HCT116 (cell line): ENCODE measurements at regions not wholly inside any gene's neighbourhood (a gene's known extent, or its start where the extent isn't known, plus 50 kb on each side); places are given as distances from the start of the nearest gene placed in this dataset.

ENCODE experiments used
- ATAC-seq: fragments of 200-7000 bp; cut with Tn5 transposase; 2 replicates; pipeline ENCODE4 v1.9.1; 2020; ENCODE audit warnings: mild to moderate bottlenecking, moderate library complexity
- BruUV-seq: library from RNA; stranded (reverse); fragments of 400-500 nt; replicated peaks from 2 replicates; lab custom pipeline; 2021; lab: Mats Ljungman, UMichigan
- CTCF ChIA-PET: fragments of 300-600 bp; sonication (Branson Sonifier 250); formaldehyde crosslinking; loops from one replicate; lab custom pipeline; 2021; ENCODE audit warnings: antibody characterized with exemption; lab: Charles Lee
- POLR2A ChIA-PET: fragments of 300-600, 350-600 bp; sonication (Branson Sonifier 250); formaldehyde crosslinking; loops from one replicate; lab custom pipeline; 2021; ENCODE audit warnings: antibody characterized with exemption; lab: Charles Lee
- RAD21 ChIA-PET, 2 experiments: fragments of 300-600 bp; sonication (Branson Sonifier 250); formaldehyde crosslinking; loops; one replicate each; lab custom pipeline; 2023; ENCODE audit warnings: low total read pairs in 2 of 2; ENCODE audit not compliant: uncharacterized antibody in 2 of 2, unreplicated experiment in 2 of 2, low non-redundant PET in 1 of 2; lab: Charles Lee
- DNase-seq: peaks from one replicate; pipeline ENCODE4 v3.0.0-alpha.2; 2010; ENCODE audit warnings: low read depth, low spot score
- H2AFZ ChIP-seq: fragments of 200-600 bp; shearing (Covaris generic), sonication (generic); 2 replicates; pipeline ENCODE4 v1.6.1; 2017; ENCODE audit warnings: low read depth, mixed run types, mixed read lengths, antibody characterized with exemption, low read length; ENCODE audit not compliant: poor library complexity, severe bottlenecking
- H3K27ac ChIP-seq: 2 replicates; pipeline ENCODE4 v1.5.1; 2012; ENCODE audit warnings: low read depth, low read length
- H3K27me3 ChIP-seq: fragments of 200-600 bp; sonication (generic); 2 replicates; pipeline ENCODE4 v1.6.1; 2016; ENCODE audit warnings: mixed run types, low read length, mixed read lengths; ENCODE audit not compliant: insufficient read depth
- H3K36me3 ChIP-seq, 2 experiments: fragments of 200-500 bp in 1 of 2; fragments of 200-600 bp in 1 of 2; sonication (Bioruptor generic) in 1 of 2; sonication (generic) in 1 of 2; 2 replicates each; pipeline versions ENCODE4 v1.5.1 to v1.6.1; 2014 to 2016; ENCODE audit warnings: low read length in 2 of 2, inconsistent platforms in 1 of 2, mixed read lengths in 1 of 2, mixed run types in 1 of 2; ENCODE audit not compliant: insufficient read depth in 2 of 2, control insufficient read depth in 1 of 2
- H3K4me1 ChIP-seq, 2 experiments: fragments of 200-600 bp in 1 of 2; sonication (generic) in 1 of 2; 2 replicates each; pipeline versions ENCODE4 v1.5.1 to v1.6.1; 2012 to 2017; ENCODE audit warnings: low read length in 2 of 2, inconsistent platforms in 1 of 2, mild to moderate bottlenecking in 1 of 2, mixed read lengths in 1 of 2, mixed run types in 1 of 2, moderate library complexity in 1 of 2; ENCODE audit not compliant: insufficient read depth in 2 of 2, control insufficient read depth in 1 of 2
- H3K4me2 ChIP-seq: fragments of 200-600 bp; sonication (generic); 2 replicates; pipeline ENCODE4 v1.6.1; 2017; ENCODE audit warnings: mixed run types, low read length, mixed read lengths
- H3K4me3 ChIP-seq, 2 experiments: fragments of 200-600 bp in 1 of 2; sonication (generic) in 1 of 2; replicated peaks in 1 of 2; 2 replicates each; pipeline ENCODE4 v1.5.1; 2011 to 2016; ENCODE audit warnings: low read length in 2 of 2, control low read depth in 1 of 2, low read depth in 1 of 2, mild to moderate bottlenecking in 1 of 2, mixed read lengths in 1 of 2, mixed run types in 1 of 2
- H3K79me2 ChIP-seq: fragments of 200-600 bp; sonication (generic); 2 replicates; pipeline ENCODE4 v1.6.1; 2017; ENCODE audit warnings: mild to moderate bottlenecking, mixed run types, low read length, moderate library complexity, mixed read lengths; ENCODE audit not compliant: insufficient read depth
- H3K9ac ChIP-seq: fragments of 200-600 bp; sonication (generic); 2 replicates; pipeline ENCODE4 v1.6.1; 2016; ENCODE audit warnings: low read length, mixed read lengths
- H3K9me2 ChIP-seq: fragments of 200-600 bp; sonication (generic), shearing (Covaris generic); 2 replicates; pipeline ENCODE4 v1.6.1; 2017; ENCODE audit warnings: mixed run types, mild to moderate bottlenecking, moderate library complexity; ENCODE audit not compliant: insufficient read depth
- H3K9me3 ChIP-seq, 2 experiments: fragments of 200-500 bp in 1 of 2; fragments of 200-600 bp in 1 of 2; sonication (Bioruptor generic) in 1 of 2; sonication (generic) in 1 of 2; 2 replicates each; pipeline ENCODE4 v1.6.1; 2014 to 2017; ENCODE audit warnings: low read length in 2 of 2, mixed read lengths in 2 of 2, inconsistent platforms in 1 of 2, low read depth in 1 of 2, mild to moderate bottlenecking in 1 of 2, mixed run types in 1 of 2, moderate library complexity in 1 of 2; ENCODE audit not compliant: control insufficient read depth in 1 of 2, insufficient read depth in 1 of 2
- H4K20me1 ChIP-seq: fragments of 200-600 bp; sonication (generic), shearing (Covaris generic); 2 replicates; pipeline ENCODE4 v1.6.1; 2017; ENCODE audit warnings: mixed run types, mild to moderate bottlenecking, moderate library complexity; ENCODE audit not compliant: insufficient read depth
- CBX3 ChIP-seq: IDR thresholded peaks from 2 replicates; pipeline ENCODE4 v1.6.1; 2012; ENCODE audit warnings: low read depth
- EGR1 ChIP-seq: IDR thresholded peaks from 2 replicates; pipeline ENCODE4 v1.6.1; 2012; ENCODE audit warnings: low read depth
- ELF1 ChIP-seq: IDR thresholded peaks from 2 replicates; pipeline ENCODE4 v1.6.1; 2012; ENCODE audit warnings: low read depth, borderline replicate concordance
- EZH2 ChIP-seq: fragments of 200-600 bp; sonication (generic); IDR thresholded peaks from 2 replicates; pipeline ENCODE4 v1.6.1; 2017; ENCODE audit warnings: antibody characterized with exemption, mixed run types
- EZH2phosphoT487 ChIP-seq: fragments of 200-600 bp; IDR thresholded peaks from 2 replicates; pipeline ENCODE4 v1.6.1; 2018; ENCODE audit warnings: antibody characterized with exemption, borderline replicate concordance
- FOSL1 ChIP-seq: IDR thresholded peaks from 2 replicates; pipeline ENCODE4 v1.6.1; 2012; ENCODE audit warnings: low read depth
- MAX ChIP-seq: IDR thresholded peaks from 2 replicates; pipeline ENCODE4 v1.6.1; 2012
- SIN3A ChIP-seq: IDR thresholded peaks from 2 replicates; pipeline ENCODE4 v1.6.1; 2012; ENCODE audit warnings: low read depth
- SP1 ChIP-seq: IDR thresholded peaks from 2 replicates; pipeline ENCODE4 v1.6.1; 2012; ENCODE audit warnings: low read depth
- YY1 ChIP-seq: IDR thresholded peaks from 2 replicates; pipeline ENCODE4 v1.6.1; 2011; ENCODE audit warnings: low read length, low read depth, moderate library complexity, mild to moderate bottlenecking; ENCODE audit not compliant: insufficient replicate concordance; ENCODE audit errors: extremely low read depth
- ZBTB33 ChIP-seq: IDR thresholded peaks from 2 replicates; pipeline ENCODE4 v1.6.1; 2011; ENCODE audit warnings: mild to moderate bottlenecking, low read length, moderate library complexity; ENCODE audit not compliant: insufficient replicate concordance; ENCODE audit errors: extremely low read depth
- ZFX ChIP-seq: fragments of 450-650 bp; IDR thresholded peaks from 2 replicates; pipeline ENCODE4 v1.6.1; 2017
- intact Hi-C: fragments of 100-400 bp; cut with micrococcal nuclease; formaldehyde crosslinking; loops from 2 replicates; pipeline ENCODE4 v1.10.0; 2022
- TF ChIP-seq, protein P1 (sequence below): IDR thresholded peaks from 2 replicates; pipeline ENCODE4 v1.6.1; 2012

GRCh38 chr6:73879501-73880293 lies 183.7 kb downstream of the CD109 start:
- DNase-seq = no peak

More at GRCh38 chr6:73879501-73880293, 183.7 kb downstream of the CD109 start:
- ChIA-PET POLR2A (no interaction called here), CTCF (no interaction called here), RAD21 (no interaction called here)
- Histone ChIP-seq H4K20me1 (no peaks in the 10 kb centered on the region), H3K27me3 (no peaks in the 10 kb centered on the region), H3K27ac (no peak overlapping the region), H3K9ac (no peak overlapping the region), H3K4me3 (no peak overlapping the region), H3K79me2 (no peaks in the 10 kb centered on the region), H3K9me2 (no peaks in the 10 kb centered on the region; the same call in 1 of the 2 replicates), H3K36me3 (no peaks in the 10 kb centered on the region), H2AFZ (no peak overlapping the region), H3K9me3 (no peaks in the 10 kb centered on the region), H3K4me1 (no peaks in the 10 kb centered on the region), H3K4me2 (no peak overlapping the region)
- intact Hi-C loops = no loop called here
- ATAC-seq = no peak
- no TSS peak for BruUV-seq
- TF ChIP-seq MAX (no peak), YY1 (no peak), EZH2 (no peak), ELF1 (no peak), SIN3A (no peak), FOSL1 (no peak), ZFX (no peak), CBX3 (no peak), EGR1 (no peak), ZBTB33 (no peak), SP1 (no peak), EZH2phosphoT487 (no peak)
- TF ChIP-seq, protein P1, sequence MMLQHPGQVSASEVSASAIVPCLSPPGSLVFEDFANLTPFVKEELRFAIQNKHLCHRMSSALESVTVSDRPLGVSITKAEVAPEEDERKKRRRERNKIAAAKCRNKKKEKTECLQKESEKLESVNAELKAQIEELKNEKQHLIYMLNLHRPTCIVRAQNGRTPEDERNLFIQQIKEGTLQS = no peak
